GM23338 (cell line): ENCODE measurements at regions not wholly inside any gene's neighbourhood (a gene's known extent, or its start where the extent isn't known, plus 50 kb on each side); places are given as distances from the start of the nearest gene placed in this dataset.

Source experiments
- ATAC-seq: fragments of 200-7000 bp; cut with Tn5 transposase; 3 replicates; pipeline ENCODE4 v1.9.1; 2020
- DNase-seq: peaks from one replicate; pipeline ENCODE4 v3.0.0-alpha.2; 2015; ENCODE audit warnings: low spot score
- H2AFZ ChIP-seq: fragments of 200-600 bp; sonication (generic); 2 replicates; pipeline ENCODE4 v1.8.0; 2016; ENCODE audit warnings: antibody characterized with exemption, mild to moderate bottlenecking, moderate library complexity
- H3F3A ChIP-seq: fragments of 200-600 bp; sonication (generic); replicated peaks from 2 replicates; pipeline ENCODE4 v1.8.0; 2017; ENCODE audit warnings: antibody characterized with exemption, mixed run types, low read depth
- H3K27ac ChIP-seq: fragments of 200-600 bp; sonication (generic); 2 replicates; pipeline ENCODE4 v1.6.1; 2016; ENCODE audit warnings: low read depth
- H3K27me3 ChIP-seq: fragments of 200-600 bp; sonication (generic); 2 replicates; pipeline ENCODE4 v1.8.0; 2016; ENCODE audit warnings: mild to moderate bottlenecking, mixed run types, moderate library complexity; ENCODE audit not compliant: insufficient read depth
- H3K36me3 ChIP-seq: fragments of 200-600 bp; sonication (generic); 2 replicates; pipeline ENCODE4 v1.8.0; 2016; ENCODE audit warnings: mild to moderate bottlenecking; ENCODE audit not compliant: insufficient read depth
- H3K4me1 ChIP-seq: fragments of 200-600 bp; sonication (generic); 2 replicates; pipeline ENCODE4 v1.8.0; 2016; ENCODE audit warnings: mild to moderate bottlenecking, moderate library complexity; ENCODE audit not compliant: insufficient read depth
- H3K4me2 ChIP-seq: fragments of 200-600 bp; sonication (generic); 2 replicates; pipeline ENCODE4 v1.7.1; 2017; ENCODE audit warnings: mixed run types
- H3K4me3 ChIP-seq: fragments of 200-600 bp; sonication (generic); 2 replicates; pipeline ENCODE4 v1.6.1; 2016; ENCODE audit warnings: mixed run types
- H3K79me2 ChIP-seq: fragments of 200-600 bp; sonication (generic); replicated peaks from 2 replicates; pipeline ENCODE4 v1.8.0; 2017; ENCODE audit warnings: mild to moderate bottlenecking; ENCODE audit not compliant: insufficient read depth
- H3K9me2 ChIP-seq: fragments of 200-600 bp; sonication (generic); 2 replicates; pipeline ENCODE4 v1.8.0; 2017; ENCODE audit not compliant: insufficient read depth
- H4K20me1 ChIP-seq: fragments of 200-600 bp; sonication (generic); replicated peaks from 2 replicates; pipeline ENCODE4 v1.8.0; 2017; ENCODE audit warnings: mild to moderate bottlenecking; ENCODE audit not compliant: insufficient read depth
- H3K27ac Mint-ChIP-seq: 2 replicates; pipeline ENCODE4 v1.8.0; 2020; ENCODE audit warnings: inconsistent platforms, mild to moderate bottlenecking, moderate library complexity, mixed read lengths
- H3K27me3 Mint-ChIP-seq: 3 replicates; pipeline ENCODE4 v1.8.0; 2022; ENCODE audit warnings: low read depth, mild to moderate bottlenecking, moderate library complexity, mixed read lengths, inconsistent platforms; ENCODE audit not compliant: insufficient read depth, poor library complexity
- H3K36me3 Mint-ChIP-seq: 3 replicates; pipeline ENCODE4 v1.8.0; 2021; ENCODE audit warnings: low read depth, mild to moderate bottlenecking, inconsistent platforms, moderate library complexity, mixed read lengths
- H3K4me1 Mint-ChIP-seq: 3 replicates; pipeline ENCODE4 v1.8.0; 2020; ENCODE audit warnings: mild to moderate bottlenecking, inconsistent platforms, mixed read lengths
- H3K4me3 Mint-ChIP-seq: 3 replicates; pipeline ENCODE4 v1.8.0; 2021; ENCODE audit warnings: moderate library complexity, mild to moderate bottlenecking, inconsistent platforms, mixed read lengths
- H3K9me3 Mint-ChIP-seq: 3 replicates; pipeline ENCODE4 v1.8.0; 2020; ENCODE audit warnings: moderate library complexity, mild to moderate bottlenecking, inconsistent platforms, mixed read lengths
- EZH2 ChIP-seq: fragments of 200-600 bp; sonication (generic); IDR thresholded peaks from one replicate; pipeline ENCODE4 v1.8.0; 2017; ENCODE audit warnings: antibody characterized with exemption, mild to moderate bottlenecking, low read depth; ENCODE audit not compliant: unreplicated experiment
- JUNB ChIP-seq: IDR thresholded peaks from one replicate; pipeline ENCODE4 v1.6.1; 2016; ENCODE audit warnings: antibody characterized with exemption; ENCODE audit not compliant: unreplicated experiment
- POLR2AphosphoS5 ChIP-seq: IDR thresholded peaks from 2 replicates; pipeline ENCODE4 v1.6.1; 2016; ENCODE audit warnings: antibody characterized with exemption, low read depth
- STAT1 ChIP-seq: IDR thresholded peaks from one replicate; pipeline ENCODE4 v1.6.1; 2016; ENCODE audit warnings: antibody characterized with exemption; ENCODE audit not compliant: unreplicated experiment
- ZNF114 ChIP-seq: fragments of 250-450 bp; sonication (Bioruptor Pico); IDR thresholded peaks from 2 replicates; pipeline ENCODE4 v1.5.0; 2020; ENCODE audit warnings: mild to moderate bottlenecking, moderate library complexity
- TF ChIP-seq, protein P1 (sequence below): IDR thresholded peaks from one replicate; pipeline ENCODE4 v1.6.1; 2018; ENCODE audit warnings: antibody characterized with exemption; ENCODE audit not compliant: unreplicated experiment
- TF ChIP-seq, protein P2 (sequence below), 2 experiments: fragments of 200-600 bp in 1 of 2; sonication (generic) in 1 of 2; conservative IDR thresholded peaks; 2 replicates each; pipeline versions ENCODE4 v1.5.1 to v1.6.1; 2016 to 2017; ENCODE audit warnings: antibody characterized with exemption in 2 of 2, low read depth in 2 of 2, mild to moderate bottlenecking in 2 of 2, moderate library complexity in 1 of 2
- TF ChIP-seq, protein P3 (sequence below): IDR thresholded peaks from 2 replicates; pipeline ENCODE4 v1.6.1; 2016; ENCODE audit warnings: antibody characterized with exemption

DNA sequence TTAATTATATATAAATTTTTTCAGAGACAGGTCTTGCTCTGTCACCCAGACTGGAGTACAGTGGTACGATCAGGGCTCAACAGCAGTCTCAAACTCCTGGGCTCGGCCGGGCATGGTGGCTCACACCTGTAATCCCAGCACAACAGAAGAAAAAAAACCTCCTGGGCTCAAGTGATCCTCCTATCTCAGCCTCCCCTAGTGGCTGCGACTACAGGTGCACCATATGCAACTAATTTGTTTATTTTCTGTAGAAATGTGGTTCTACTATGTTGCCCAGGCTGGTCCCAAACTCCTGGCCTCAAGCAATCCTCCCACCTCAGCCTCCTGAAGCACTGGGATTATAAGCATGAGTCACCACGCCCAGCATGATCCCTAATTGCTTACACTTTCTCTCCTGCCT, 56.1 kb upstream of the SLC35C1 start:
- Mint-ChIP-seq H3K36me3 (no peaks in the 10 kb centered on the region), H3K4me1 (peaks cover 34% of the 10 kb centered on the region)
- ATAC-seq, result no peak

DNA sequence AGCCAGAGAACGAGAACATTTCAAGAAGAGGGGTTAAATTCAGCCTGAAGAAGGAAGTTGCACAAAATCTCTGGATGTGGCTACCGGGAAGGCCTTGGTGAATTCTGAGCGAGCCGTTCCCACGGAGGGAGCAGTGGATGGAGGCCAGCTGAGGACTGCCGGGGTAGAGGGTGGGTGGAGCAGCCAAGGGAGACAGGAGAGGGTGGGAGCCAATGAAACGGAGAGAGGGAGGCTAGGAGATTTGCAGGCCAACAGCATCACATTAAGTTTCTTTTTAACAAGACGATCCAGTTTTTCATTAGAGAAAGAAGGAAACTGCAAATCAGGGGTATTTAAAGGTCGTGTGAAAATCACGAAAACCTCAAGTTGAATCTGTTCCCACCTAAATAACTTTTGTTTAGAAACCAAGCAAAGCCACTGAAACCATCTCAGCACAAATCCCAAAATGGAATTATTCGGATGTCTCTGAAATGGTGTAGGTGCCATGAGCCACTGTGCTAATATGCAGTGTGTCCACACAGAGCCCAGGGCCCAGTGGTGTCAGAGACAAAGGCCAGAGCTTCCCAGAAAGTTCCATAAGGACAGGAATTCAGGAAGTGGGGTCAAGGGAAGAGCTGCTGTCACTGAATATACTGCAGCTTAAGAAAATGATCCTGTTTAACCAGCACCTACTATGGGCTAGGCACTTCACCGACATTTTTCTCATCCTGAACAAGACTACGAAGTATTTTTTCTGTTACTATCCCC, 59.7 kb upstream of the SLC35C1 start:
- peaks cover 4% of the 10 kb centered on the region for H3K27me3 Mint-ChIP-seq
- no peaks in the 10 kb centered on the region for H3K36me3 ChIP-seq
- peaks cover 6% of the 10 kb centered on the region for H3K4me1 ChIP-seq
- no peak overlapping the region for H3K4me3 ChIP-seq
- no peaks in the 10 kb centered on the region for H3K27me3 ChIP-seq
- H4K20me1 ChIP-seq, result no peaks in the 10 kb centered on the region
- no peaks in the 10 kb centered on the region for H3K79me2 ChIP-seq
- no peak overlapping the region for H3K4me2 ChIP-seq
- peaks cover 18% of the 10 kb centered on the region for H3K4me1 Mint-ChIP-seq
- no peak overlapping the region for H3K27ac Mint-ChIP-seq
- ATAC-seq (peak; percentile 87), DNase-seq (peak; percentile 22)
- no peak overlapping the region for H3K27ac ChIP-seq
- H3F3A ChIP-seq, result no peaks in the 10 kb centered on the region
- H3K4me3 Mint-ChIP-seq, result no peak overlapping the region
- H3K9me3 Mint-ChIP-seq, result no peaks in the 10 kb centered on the region; the same call in 2 of the 3 replicates
- no peaks in the 10 kb centered on the region; the same call in 2 of the 3 replicates for H3K36me3 Mint-ChIP-seq
- H2AFZ ChIP-seq, result peak overlapping the region; percentile 80
- H3K9me2 ChIP-seq, result no peaks in the 10 kb centered on the region
- TF ChIP-seq ZNF114 (CRISPR knock-in tag) (no peak), JUNB (no peak), STAT1 (no peak), EZH2 (no peak), POLR2AphosphoS5 (no peak)
- TF ChIP-seq, protein P1, sequence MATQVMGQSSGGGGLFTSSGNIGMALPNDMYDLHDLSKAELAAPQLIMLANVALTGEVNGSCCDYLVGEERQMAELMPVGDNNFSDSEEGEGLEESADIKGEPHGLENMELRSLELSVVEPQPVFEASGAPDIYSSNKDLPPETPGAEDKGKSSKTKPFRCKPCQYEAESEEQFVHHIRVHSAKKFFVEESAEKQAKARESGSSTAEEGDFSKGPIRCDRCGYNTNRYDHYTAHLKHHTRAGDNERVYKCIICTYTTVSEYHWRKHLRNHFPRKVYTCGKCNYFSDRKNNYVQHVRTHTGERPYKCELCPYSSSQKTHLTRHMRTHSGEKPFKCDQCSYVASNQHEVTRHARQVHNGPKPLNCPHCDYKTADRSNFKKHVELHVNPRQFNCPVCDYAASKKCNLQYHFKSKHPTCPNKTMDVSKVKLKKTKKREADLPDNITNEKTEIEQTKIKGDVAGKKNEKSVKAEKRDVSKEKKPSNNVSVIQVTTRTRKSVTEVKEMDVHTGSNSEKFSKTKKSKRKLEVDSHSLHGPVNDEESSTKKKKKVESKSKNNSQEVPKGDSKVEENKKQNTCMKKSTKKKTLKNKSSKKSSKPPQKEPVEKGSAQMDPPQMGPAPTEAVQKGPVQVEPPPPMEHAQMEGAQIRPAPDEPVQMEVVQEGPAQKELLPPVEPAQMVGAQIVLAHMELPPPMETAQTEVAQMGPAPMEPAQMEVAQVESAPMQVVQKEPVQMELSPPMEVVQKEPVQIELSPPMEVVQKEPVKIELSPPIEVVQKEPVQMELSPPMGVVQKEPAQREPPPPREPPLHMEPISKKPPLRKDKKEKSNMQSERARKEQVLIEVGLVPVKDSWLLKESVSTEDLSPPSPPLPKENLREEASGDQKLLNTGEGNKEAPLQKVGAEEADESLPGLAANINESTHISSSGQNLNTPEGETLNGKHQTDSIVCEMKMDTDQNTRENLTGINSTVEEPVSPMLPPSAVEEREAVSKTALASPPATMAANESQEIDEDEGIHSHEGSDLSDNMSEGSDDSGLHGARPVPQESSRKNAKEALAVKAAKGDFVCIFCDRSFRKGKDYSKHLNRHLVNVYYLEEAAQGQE, result no peak
- TF ChIP-seq, protein P2, sequence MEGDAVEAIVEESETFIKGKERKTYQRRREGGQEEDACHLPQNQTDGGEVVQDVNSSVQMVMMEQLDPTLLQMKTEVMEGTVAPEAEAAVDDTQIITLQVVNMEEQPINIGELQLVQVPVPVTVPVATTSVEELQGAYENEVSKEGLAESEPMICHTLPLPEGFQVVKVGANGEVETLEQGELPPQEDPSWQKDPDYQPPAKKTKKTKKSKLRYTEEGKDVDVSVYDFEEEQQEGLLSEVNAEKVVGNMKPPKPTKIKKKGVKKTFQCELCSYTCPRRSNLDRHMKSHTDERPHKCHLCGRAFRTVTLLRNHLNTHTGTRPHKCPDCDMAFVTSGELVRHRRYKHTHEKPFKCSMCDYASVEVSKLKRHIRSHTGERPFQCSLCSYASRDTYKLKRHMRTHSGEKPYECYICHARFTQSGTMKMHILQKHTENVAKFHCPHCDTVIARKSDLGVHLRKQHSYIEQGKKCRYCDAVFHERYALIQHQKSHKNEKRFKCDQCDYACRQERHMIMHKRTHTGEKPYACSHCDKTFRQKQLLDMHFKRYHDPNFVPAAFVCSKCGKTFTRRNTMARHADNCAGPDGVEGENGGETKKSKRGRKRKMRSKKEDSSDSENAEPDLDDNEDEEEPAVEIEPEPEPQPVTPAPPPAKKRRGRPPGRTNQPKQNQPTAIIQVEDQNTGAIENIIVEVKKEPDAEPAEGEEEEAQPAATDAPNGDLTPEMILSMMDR (conservative IDR thresholded peaks at IDR 0.05; ENCODE audit: low read depth in 2 of 2), result no peak
- TF ChIP-seq, protein P3, sequence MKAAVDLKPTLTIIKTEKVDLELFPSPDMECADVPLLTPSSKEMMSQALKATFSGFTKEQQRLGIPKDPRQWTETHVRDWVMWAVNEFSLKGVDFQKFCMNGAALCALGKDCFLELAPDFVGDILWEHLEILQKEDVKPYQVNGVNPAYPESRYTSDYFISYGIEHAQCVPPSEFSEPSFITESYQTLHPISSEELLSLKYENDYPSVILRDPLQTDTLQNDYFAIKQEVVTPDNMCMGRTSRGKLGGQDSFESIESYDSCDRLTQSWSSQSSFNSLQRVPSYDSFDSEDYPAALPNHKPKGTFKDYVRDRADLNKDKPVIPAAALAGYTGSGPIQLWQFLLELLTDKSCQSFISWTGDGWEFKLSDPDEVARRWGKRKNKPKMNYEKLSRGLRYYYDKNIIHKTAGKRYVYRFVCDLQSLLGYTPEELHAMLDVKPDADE, result no peak

More for the DNA sequence above, 56.1 kb upstream of the SLC35C1 start:
- H4K20me1 ChIP-seq, result no peaks in the 10 kb centered on the region
- no peaks in the 10 kb centered on the region for H3K36me3 ChIP-seq
- H3K4me3 ChIP-seq, result no peak overlapping the region
- no peak overlapping the region for H3K4me2 ChIP-seq
- peaks cover 6% of the 10 kb centered on the region for H3K4me1 ChIP-seq
- H3K9me2 ChIP-seq, result no peaks in the 10 kb centered on the region
- H3K4me3 Mint-ChIP-seq, result no peak overlapping the region
- no peak overlapping the region for H3K27ac ChIP-seq
- H3K9me3 Mint-ChIP-seq, result no peaks in the 10 kb centered on the region; the same call in 2 of the 3 replicates
- H2AFZ ChIP-seq, result no peak overlapping the region
- peaks cover 7% of the 10 kb centered on the region for H3K27me3 Mint-ChIP-seq
- DNase-seq, result no peak
- no peaks in the 10 kb centered on the region for H3K79me2 ChIP-seq
- no peaks in the 10 kb centered on the region for H3K27me3 ChIP-seq
- H3K27ac Mint-ChIP-seq, result no peak overlapping the region
- TF ChIP-seq, protein P2 (conservative IDR thresholded peaks at IDR 0.05; ENCODE audit: low read depth in 2 of 2), result 0 out of 4 replicates have a peak, but pooled peaks of 1 of the 2 experiments have one; percentile 18
- TF ChIP-seq STAT1, result no peak
- no peaks in the 10 kb centered on the region for H3F3A ChIP-seq
